Neural cell (in vitro differentiated cells): ENCODE measurements at regions not wholly inside any gene's neighbourhood (a gene's known extent, or its start where the extent isn't known, plus 50 kb on each side); places are given as distances from the start of the nearest gene placed in this dataset.

Experiments
- H2AFZ ChIP-seq: fragments of 200-600, 300-800 bp; sonication (generic), shearing (Covaris generic); 2 replicates; pipeline ENCODE4 v1.6.0; 2014; ENCODE audit warnings: low read depth, mild to moderate bottlenecking, antibody characterized with exemption, low read length, moderate library complexity
- H3F3A ChIP-seq: fragments of 200-600 bp; shearing (Covaris generic); 2 replicates; pipeline ENCODE4 v1.6.1; 2016; ENCODE audit warnings: mild to moderate bottlenecking, moderate library complexity, mixed read lengths, antibody characterized with exemption, low read length; ENCODE audit not compliant: insufficient read depth, poor library complexity, severe bottlenecking
- H3K27ac ChIP-seq: fragments of 200-600, 300-800 bp; sonication (generic), shearing (Covaris generic); 2 replicates; pipeline ENCODE4 v1.5.1; 2014; ENCODE audit warnings: mild to moderate bottlenecking, low read length, moderate library complexity
- H3K27me3 ChIP-seq: fragments of 300-800, 200-600 bp; sonication (generic), shearing (Covaris generic); 2 replicates; pipeline ENCODE4 v1.6.0; 2014; ENCODE audit warnings: mild to moderate bottlenecking, low read depth, low read length, moderate library complexity; ENCODE audit not compliant: insufficient read depth
- H3K36me3 ChIP-seq: fragments of 300-800, 200-600 bp; sonication (generic), shearing (Covaris generic); 2 replicates; pipeline ENCODE4 v1.5.1; 2014; ENCODE audit warnings: mild to moderate bottlenecking, antibody characterized with exemption, low read length, moderate library complexity; ENCODE audit not compliant: insufficient read depth
- H3K4me2 ChIP-seq: fragments of 300-800, 200-600 bp; sonication (generic), shearing (Covaris generic); 2 replicates; pipeline ENCODE4 v1.6.0; 2014; ENCODE audit warnings: mild to moderate bottlenecking, low read length
- H3K4me3 ChIP-seq: fragments of 300-800, 200-600 bp; sonication (generic), shearing (Covaris generic); 2 replicates; pipeline ENCODE4 v1.5.1; 2014; ENCODE audit warnings: mild to moderate bottlenecking, low read length, moderate library complexity
- H3K79me2 ChIP-seq: fragments of 200-600 bp; shearing (Covaris generic); replicated peaks from 2 replicates; pipeline ENCODE4 v1.6.0; 2014; ENCODE audit warnings: mild to moderate bottlenecking, low read length, moderate library complexity; ENCODE audit not compliant: insufficient read depth
- H3K9ac ChIP-seq: fragments of 300-800, 200-600 bp; sonication (generic), shearing (Covaris generic); 2 replicates; pipeline ENCODE4 v1.6.1; 2016; ENCODE audit warnings: mild to moderate bottlenecking, low read length, mixed read lengths
- H3K9me2 ChIP-seq: fragments of 200-600 bp; shearing (Covaris generic); 2 replicates; pipeline ENCODE4 v1.6.1; 2016; ENCODE audit warnings: mild to moderate bottlenecking, low read length, mixed read lengths; ENCODE audit not compliant: insufficient read depth
- H3K9me3 ChIP-seq: fragments of 200-600, 300-800 bp; sonication (generic), shearing (Covaris generic); 2 replicates; pipeline ENCODE4 v1.6.1; 2016; ENCODE audit warnings: mild to moderate bottlenecking, mixed run types, low read length, moderate library complexity, mixed read lengths
- H4K20me1 ChIP-seq: fragments of 200-600 bp; shearing (Covaris generic); 2 replicates; pipeline ENCODE4 v1.6.1; 2016; ENCODE audit warnings: mild to moderate bottlenecking, mixed run types; ENCODE audit not compliant: insufficient read depth
- EP300 ChIP-seq: fragments of 450-650 bp; conservative IDR thresholded peaks from 2 replicates; pipeline ENCODE4 v1.6.1; 2014; ENCODE audit warnings: antibody characterized with exemption, mild to moderate bottlenecking, moderate library complexity; ENCODE audit not compliant: poor library complexity, severe bottlenecking
- EZH2 ChIP-seq: fragments of 200-600, 300-800 bp; shearing (Covaris generic), sonication (generic); IDR thresholded peaks from 2 replicates; pipeline ENCODE4 v1.6.1; 2014; ENCODE audit warnings: antibody characterized with exemption, low read length, borderline replicate concordance, mild to moderate bottlenecking; ENCODE audit not compliant: insufficient read depth, poor library complexity, severe bottlenecking
- MXI1 ChIP-seq: fragments of 450-650 bp; conservative IDR thresholded peaks from 2 replicates; pipeline ENCODE4 v1.6.1; 2014; ENCODE audit warnings: antibody characterized with exemption, mild to moderate bottlenecking; ENCODE audit not compliant: poor library complexity, severe bottlenecking
- POLR2AphosphoS5 ChIP-seq: IDR thresholded peaks from 2 replicates; pipeline ENCODE4 v1.6.1; 2012
- RAD21 ChIP-seq: fragments of 450-650 bp; conservative IDR thresholded peaks from 2 replicates; pipeline ENCODE4 v1.6.1; 2014; ENCODE audit warnings: antibody characterized with exemption, mild to moderate bottlenecking, moderate library complexity
- REST ChIP-seq: IDR thresholded peaks from 2 replicates; pipeline ENCODE4 v1.6.1; 2012; ENCODE audit warnings: borderline replicate concordance
- SMC3 ChIP-seq: fragments of 450-650 bp; conservative IDR thresholded peaks from 2 replicates; pipeline ENCODE4 v1.6.1; 2014; ENCODE audit warnings: antibody characterized with exemption, mild to moderate bottlenecking, moderate library complexity; ENCODE audit not compliant: poor library complexity
- TAF1 ChIP-seq: IDR thresholded peaks from 2 replicates; pipeline ENCODE4 v1.6.1; 2012; ENCODE audit warnings: low read depth
- TF ChIP-seq, protein P1 (sequence below): fragments of 450-650 bp; IDR thresholded peaks from 2 replicates; pipeline ENCODE4 v1.5.1; 2014; ENCODE audit warnings: antibody characterized with exemption, mild to moderate bottlenecking, moderate library complexity; ENCODE audit not compliant: poor library complexity, severe bottlenecking

DNA sequence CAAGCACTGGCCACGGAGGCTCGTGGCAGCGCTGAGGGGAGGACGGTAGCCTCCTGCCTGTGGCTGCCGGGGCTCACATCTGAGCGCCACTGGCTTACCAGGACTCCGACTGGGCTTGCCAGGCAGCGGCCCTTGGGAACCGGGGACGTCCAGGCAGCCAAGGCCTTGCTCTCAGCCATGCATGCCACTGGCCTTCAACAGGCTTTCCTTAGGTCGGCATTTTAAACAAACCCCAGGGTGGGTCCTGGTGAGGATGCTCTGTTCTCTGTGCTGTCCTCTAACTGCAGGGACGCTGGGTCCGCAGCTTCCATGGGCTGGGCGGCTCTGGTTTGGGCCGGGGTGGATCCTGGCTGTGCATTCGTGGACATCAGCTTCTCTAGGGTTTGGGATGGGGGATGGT lies 59.1 kb upstream of the BHLHE23 start:
- Histone ChIP-seq H3K9me3 (no peaks in the 10 kb centered on the region), H3K4me2 (no peak overlapping the region), H4K20me1 (no peaks in the 10 kb centered on the region), H2AFZ (no peak overlapping the region), H3K4me3 (no peak overlapping the region), H3K9me2 (no peaks in the 10 kb centered on the region), H3K9ac (no peak overlapping the region), H3F3A (no peaks in the 10 kb centered on the region), H3K27me3 (peaks cover 12% of the 10 kb centered on the region), H3K79me2 (no peaks in the 10 kb centered on the region), H3K36me3 (no peaks in the 10 kb centered on the region), H3K27ac (no peak overlapping the region)
- TF ChIP-seq EP300 (no peak), POLR2AphosphoS5 (no peak), SMC3 (no peak), EZH2 (no peak), RAD21 (no peak), REST (no peak), TAF1 (no peak), MXI1 (no peak)
- TF ChIP-seq, protein P1, sequence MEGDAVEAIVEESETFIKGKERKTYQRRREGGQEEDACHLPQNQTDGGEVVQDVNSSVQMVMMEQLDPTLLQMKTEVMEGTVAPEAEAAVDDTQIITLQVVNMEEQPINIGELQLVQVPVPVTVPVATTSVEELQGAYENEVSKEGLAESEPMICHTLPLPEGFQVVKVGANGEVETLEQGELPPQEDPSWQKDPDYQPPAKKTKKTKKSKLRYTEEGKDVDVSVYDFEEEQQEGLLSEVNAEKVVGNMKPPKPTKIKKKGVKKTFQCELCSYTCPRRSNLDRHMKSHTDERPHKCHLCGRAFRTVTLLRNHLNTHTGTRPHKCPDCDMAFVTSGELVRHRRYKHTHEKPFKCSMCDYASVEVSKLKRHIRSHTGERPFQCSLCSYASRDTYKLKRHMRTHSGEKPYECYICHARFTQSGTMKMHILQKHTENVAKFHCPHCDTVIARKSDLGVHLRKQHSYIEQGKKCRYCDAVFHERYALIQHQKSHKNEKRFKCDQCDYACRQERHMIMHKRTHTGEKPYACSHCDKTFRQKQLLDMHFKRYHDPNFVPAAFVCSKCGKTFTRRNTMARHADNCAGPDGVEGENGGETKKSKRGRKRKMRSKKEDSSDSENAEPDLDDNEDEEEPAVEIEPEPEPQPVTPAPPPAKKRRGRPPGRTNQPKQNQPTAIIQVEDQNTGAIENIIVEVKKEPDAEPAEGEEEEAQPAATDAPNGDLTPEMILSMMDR, result no peak

- TF ChIP-seq TAF1 (no peak), SMC3 (no peak), MXI1 (no peak), EZH2 (no peak), POLR2AphosphoS5 (no peak), EP300 (no peak), RAD21 (no peak), REST (no peak)
- TF ChIP-seq, protein P1, result no peak
- no peaks in the 10 kb centered on the region for H3K36me3 ChIP-seq
- no peak overlapping the region for H3K27ac ChIP-seq
- no peaks in the 10 kb centered on the region for H4K20me1 ChIP-seq
- H3K79me2 ChIP-seq, result no peaks in the 10 kb centered on the region
- no peak overlapping the region for H3K4me3 ChIP-seq
- H2AFZ ChIP-seq, result no peak overlapping the region
- H3K9me2 ChIP-seq, result no peaks in the 10 kb centered on the region
- H3K4me2 ChIP-seq, result no peak overlapping the region
- peaks cover 4% of the 10 kb centered on the region for H3K27me3 ChIP-seq
- no peaks in the 10 kb centered on the region for H3K9me3 ChIP-seq
- H3K9ac ChIP-seq, result no peak overlapping the region
- no peaks in the 10 kb centered on the region for H3F3A ChIP-seq
Observed at GRCh38 chr20:63064745-63065711, 58.3 kb upstream of the BHLHE23 start.
